ENCODE measurements at regions not wholly inside any gene's neighbourhood (a gene's known extent, or its start where the extent isn't known, plus 50 kb on each side); places are given as distances from the start of the nearest gene placed in this dataset.

- DNase-seq (ENCODE audit: low read depth in 2 of 2) = no peak
Observed at GRCh38 chr13:50071379-50071778, 56.1 kb downstream of the KCNRG start.

GRCh38 chr13:50072676-50073075 is 57.4 kb downstream of the KCNRG start:
- DNase-seq (ENCODE audit: low read depth in 2 of 2) = no peak

- DNase-seq (ENCODE audit: low read depth in 2 of 2) = no peak
Observed at GRCh38 chr13:50073340-50073739, 58.1 kb downstream of the KCNRG start.

GRCh38 chr13:50074843-50075242 is 59.6 kb downstream of the KCNRG start:
- no peak for DNase-seq (ENCODE audit: low read depth in 2 of 2)

GRCh38 chr13:50075619-50076097 is 60.4 kb downstream of the KCNRG start:
- DNase-seq (ENCODE audit: low read depth in 2 of 2) = no peak

- no peak for DNase-seq (ENCODE audit: low read depth in 2 of 2)
Observed at GRCh38 chr13:50077431-50077830, 62.2 kb downstream of the KCNRG start.

- no peak for DNase-seq (ENCODE audit: low read depth in 2 of 2)
Observed at GRCh38 chr13:50078231-50078894, 63.1 kb downstream of the KCNRG start.

GRCh38 chr13:50078895-50079654 is 63.8 kb downstream of the KCNRG start:
- DNase-seq (ENCODE audit: low read depth in 2 of 2) = no peak

GRCh38 chr13:50079655-50080202 is 64.5 kb downstream of the KCNRG start:
- DNase-seq (ENCODE audit: low read depth in 2 of 2) = no peak

GRCh38 chr13:50080203-50080910 is 65.1 kb downstream of the KCNRG start:
- no peak for DNase-seq (ENCODE audit: low read depth in 2 of 2)

GRCh38 chr13:50080911-50081678 is 65.9 kb downstream of the KCNRG start:
- DNase-seq (ENCODE audit: low read depth in 2 of 2) = peak; percentile 12 to 36

- peak; percentile 91 to 99 for DNase-seq (ENCODE audit: low read depth in 2 of 2)
Observed at GRCh38 chr13:50081679-50082425, 66.6 kb downstream of the KCNRG start.

- peak; percentile 65 to 68 for DNase-seq (ENCODE audit: low read depth in 2 of 2)
Observed at GRCh38 chr13:50082426-50083281, 67.4 kb downstream of the KCNRG start.

GRCh38 chr13:50085063-50085462 is 69.8 kb downstream of the KCNRG start:
- no peak for DNase-seq (ENCODE audit: low read depth in 2 of 2)

GRCh38 chr13:50089633-50090032 is 74.4 kb downstream of the KCNRG start:
- no peak for DNase-seq (ENCODE audit: low read depth in 2 of 2)

- no peak for DNase-seq (ENCODE audit: low read depth in 2 of 2)
Observed at GRCh38 chr13:50090211-50090610, 75.0 kb downstream of the KCNRG start.

GRCh38 chr13:50094615-50095293 is 79.5 kb downstream of the KCNRG start:
- DNase-seq (ENCODE audit: low read depth in 2 of 2) = no peak

GRCh38 chr13:50098693-50099092 is 83.4 kb downstream of the KCNRG start:
- no peak for DNase-seq (ENCODE audit: low read depth in 2 of 2)

- DNase-seq (ENCODE audit: low read depth in 2 of 2) = no peak
Observed at GRCh38 chr13:50099473-50099872, 84.2 kb downstream of the KCNRG start.
